Activated T-cell treated with anti-CD3 and anti-CD28 coated beads, Interleukin-2, amount 50 U/mL, for 1 hour (primary cell): ENCODE measurements at regions not wholly inside any gene's neighbourhood (a gene's known extent, or its start where the extent isn't known, plus 50 kb on each side); places are given as distances from the start of the nearest gene placed in this dataset.
A peak's percentile ranks its signal among the peaks of the same experiment; 100 is the strongest.

Source experiments
- DNase-seq: peaks from one replicate; pipeline ENCODE4 v3.0.0-alpha.2; 2020

- no peak for DNase-seq
Measured at GRCh38 chr2:184498936-184499335, 99.4 kb upstream of the ZNF804A start.

- no peak for DNase-seq
Measured at GRCh38 chr2:184504252-184504651, 94.1 kb upstream of the ZNF804A start.

DNA sequence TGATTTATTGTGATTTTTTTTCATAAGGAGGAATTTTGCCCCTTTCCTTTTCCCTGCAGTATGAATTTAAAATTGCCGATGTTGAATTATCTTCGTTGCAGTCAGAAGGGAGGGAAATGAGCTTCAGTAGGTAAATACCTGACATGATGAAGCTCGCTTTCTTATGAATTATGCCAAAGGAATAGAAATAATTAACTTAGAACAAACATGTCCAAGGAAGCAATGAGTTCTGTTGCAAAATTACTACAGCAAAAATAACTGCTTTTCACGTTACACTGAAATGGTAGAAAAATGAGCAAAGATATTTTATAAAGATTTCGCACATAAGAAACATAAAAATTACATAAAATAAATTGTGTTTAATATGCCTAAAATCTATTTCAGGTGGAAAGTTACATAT is 91.1 kb upstream of the ZNF804A start:
- DNase-seq = no peak

DNA sequence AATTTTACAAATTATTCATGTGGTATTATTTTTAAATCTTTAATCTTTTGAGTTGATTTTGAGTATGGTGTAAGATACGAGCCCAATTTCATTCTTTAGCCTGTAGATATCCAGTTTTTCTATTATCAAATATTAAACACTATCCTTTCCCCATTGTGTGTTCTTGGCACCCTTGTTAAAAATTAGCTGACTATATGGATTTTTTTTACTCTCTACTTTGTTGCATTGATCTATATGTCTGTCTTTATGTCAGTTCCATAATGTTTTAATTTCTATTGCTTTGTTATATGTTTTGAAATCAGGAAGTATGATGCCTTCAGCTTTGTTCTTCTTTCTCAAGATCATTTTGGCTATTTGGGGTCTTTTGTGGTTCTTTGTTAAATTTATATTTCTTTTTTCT is 80.9 kb upstream of the ZNF804A start:
- DNase-seq = no peak

GRCh38 chr2:184520441-184520840 is 77.9 kb upstream of the ZNF804A start:
- DNase-seq = no peak

DNA sequence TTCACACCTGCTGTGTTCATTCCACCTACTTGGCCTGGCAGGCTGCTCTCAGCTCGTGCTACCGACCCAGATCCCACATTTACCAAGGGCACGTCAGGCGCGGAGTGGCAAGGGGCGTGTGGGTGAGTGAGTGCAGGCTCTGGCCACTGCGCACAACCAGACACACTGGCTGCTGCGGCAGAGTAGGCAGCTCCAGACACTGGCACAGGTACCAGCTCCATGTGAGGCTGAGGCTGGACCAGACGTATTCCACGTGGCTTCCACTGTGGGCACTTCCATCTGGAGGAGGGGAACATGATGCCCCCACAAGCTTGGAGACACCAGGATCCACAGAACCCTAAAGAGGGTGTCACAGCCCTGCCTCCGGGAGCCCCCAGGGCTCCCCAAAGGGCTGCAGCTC is 74.6 kb upstream of the ZNF804A start:
- no peak for DNase-seq

- DNase-seq = peak; percentile 13
Measured at GRCh38 chr2:184524551-184525382, 73.6 kb upstream of the ZNF804A start.

DNA sequence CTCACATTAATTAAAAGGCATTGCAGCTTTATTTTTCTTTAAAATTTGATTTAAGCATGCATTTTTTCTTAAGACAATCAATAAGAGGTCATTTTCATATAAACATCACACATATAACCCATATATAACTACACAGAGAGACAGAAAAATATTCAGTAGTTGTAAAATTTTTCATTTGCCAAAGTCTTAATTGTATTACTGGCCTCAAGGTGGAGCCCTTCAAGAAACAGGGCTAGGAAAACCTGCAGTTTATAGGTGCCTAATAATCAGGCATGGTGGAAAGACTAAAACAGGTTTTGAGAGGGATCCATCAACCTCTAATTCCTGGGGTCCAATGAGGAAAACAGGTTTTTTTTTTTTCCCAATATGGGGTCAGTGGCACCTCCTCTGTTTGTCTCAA is 71.3 kb upstream of the ZNF804A start:
- DNase-seq = no peak

- no peak for DNase-seq
Measured at GRCh38 chr2:184528119-184528518, 70.2 kb upstream of the ZNF804A start.

GRCh38 chr2:184530239-184530638 is 68.1 kb upstream of the ZNF804A start:
- no peak for DNase-seq

GRCh38 chr2:184530959-184531358 is 67.4 kb upstream of the ZNF804A start:
- no peak for DNase-seq

GRCh38 chr2:184532551-184532950 is 65.8 kb upstream of the ZNF804A start:
- no peak for DNase-seq

GRCh38 chr2:184534986-184535385 is 63.3 kb upstream of the ZNF804A start:
- no peak for DNase-seq

- no peak for DNase-seq
Measured at GRCh38 chr2:184540246-184540789, 58.0 kb upstream of the ZNF804A start.

- no peak for DNase-seq
Measured at GRCh38 chr2:184541591-184541990, 56.7 kb upstream of the ZNF804A start.

DNA sequence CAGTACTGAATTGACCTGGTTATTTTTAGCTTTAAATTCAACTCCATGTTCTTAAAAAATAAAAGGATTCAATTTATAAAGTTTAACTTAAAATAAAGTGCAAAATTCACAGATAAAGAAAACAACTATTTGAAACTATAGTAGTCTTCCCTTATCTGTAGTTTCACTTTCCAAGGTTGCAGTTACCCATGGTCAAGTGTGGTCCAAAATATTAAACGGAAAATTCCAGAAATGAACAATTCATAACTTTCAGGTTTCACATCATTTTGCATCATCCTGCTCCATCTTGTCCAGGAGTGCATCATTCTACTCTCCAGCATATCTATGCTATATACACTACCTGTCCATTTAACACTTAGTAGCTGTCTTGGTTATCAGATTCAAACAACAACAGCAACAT is 54.5 kb upstream of the ZNF804A start:
- DNase-seq = no peak
